ENCODE measurements at regions not wholly inside any gene's neighbourhood (a gene's known extent, or its start where the extent isn't known, plus 50 kb on each side); places are given as distances from the start of the nearest gene placed in this dataset.

DNA sequence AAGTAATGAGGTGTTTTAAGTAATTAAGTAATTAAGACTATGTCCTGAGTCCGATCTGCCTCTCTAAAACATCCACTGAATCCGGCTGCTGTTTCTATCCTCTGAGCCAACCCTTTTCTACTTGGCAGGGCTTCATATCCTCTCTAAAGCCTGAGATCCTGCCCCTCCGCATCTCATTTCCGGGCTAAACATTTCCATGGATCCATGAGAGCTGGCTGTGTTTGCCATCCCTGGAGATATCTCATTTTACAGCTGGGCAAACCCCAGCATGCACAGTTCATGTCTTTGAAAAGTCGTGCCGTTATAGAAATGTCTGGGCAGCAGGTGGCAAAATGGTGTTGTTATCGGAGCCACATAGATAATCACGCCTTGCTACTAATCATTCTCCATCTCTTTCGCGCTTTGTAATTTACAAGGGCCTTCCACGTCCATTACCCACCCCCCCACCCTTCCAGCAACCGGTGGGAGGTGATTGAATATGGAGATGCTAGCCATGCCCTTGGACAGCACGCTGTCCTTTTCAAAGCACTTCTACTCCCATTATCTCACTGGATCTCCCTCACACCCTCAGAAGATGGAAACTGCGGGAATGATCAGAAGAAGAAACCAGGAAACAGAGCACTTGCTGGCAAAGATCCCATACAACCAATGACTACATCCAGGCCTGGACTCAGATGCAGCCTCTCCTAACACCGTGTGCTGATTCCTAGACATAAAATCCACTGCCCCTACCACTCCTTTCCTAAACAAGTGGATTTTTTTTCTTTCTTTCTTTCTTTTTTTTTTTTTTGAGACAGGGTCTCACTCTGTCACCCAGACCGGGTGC is 1189.2 kb downstream of the TYW1 start (continued):
- TF ChIP-seq TAF1 (IDR thresholded peaks at IDR 0.05; ENCODE audit: low read depth, low read length) (no peak), HDAC6 (IDR thresholded peaks at IDR 0.05; ENCODE audit: low read depth, low read length) (no peak)
- TF ChIP-seq, protein P1, sequence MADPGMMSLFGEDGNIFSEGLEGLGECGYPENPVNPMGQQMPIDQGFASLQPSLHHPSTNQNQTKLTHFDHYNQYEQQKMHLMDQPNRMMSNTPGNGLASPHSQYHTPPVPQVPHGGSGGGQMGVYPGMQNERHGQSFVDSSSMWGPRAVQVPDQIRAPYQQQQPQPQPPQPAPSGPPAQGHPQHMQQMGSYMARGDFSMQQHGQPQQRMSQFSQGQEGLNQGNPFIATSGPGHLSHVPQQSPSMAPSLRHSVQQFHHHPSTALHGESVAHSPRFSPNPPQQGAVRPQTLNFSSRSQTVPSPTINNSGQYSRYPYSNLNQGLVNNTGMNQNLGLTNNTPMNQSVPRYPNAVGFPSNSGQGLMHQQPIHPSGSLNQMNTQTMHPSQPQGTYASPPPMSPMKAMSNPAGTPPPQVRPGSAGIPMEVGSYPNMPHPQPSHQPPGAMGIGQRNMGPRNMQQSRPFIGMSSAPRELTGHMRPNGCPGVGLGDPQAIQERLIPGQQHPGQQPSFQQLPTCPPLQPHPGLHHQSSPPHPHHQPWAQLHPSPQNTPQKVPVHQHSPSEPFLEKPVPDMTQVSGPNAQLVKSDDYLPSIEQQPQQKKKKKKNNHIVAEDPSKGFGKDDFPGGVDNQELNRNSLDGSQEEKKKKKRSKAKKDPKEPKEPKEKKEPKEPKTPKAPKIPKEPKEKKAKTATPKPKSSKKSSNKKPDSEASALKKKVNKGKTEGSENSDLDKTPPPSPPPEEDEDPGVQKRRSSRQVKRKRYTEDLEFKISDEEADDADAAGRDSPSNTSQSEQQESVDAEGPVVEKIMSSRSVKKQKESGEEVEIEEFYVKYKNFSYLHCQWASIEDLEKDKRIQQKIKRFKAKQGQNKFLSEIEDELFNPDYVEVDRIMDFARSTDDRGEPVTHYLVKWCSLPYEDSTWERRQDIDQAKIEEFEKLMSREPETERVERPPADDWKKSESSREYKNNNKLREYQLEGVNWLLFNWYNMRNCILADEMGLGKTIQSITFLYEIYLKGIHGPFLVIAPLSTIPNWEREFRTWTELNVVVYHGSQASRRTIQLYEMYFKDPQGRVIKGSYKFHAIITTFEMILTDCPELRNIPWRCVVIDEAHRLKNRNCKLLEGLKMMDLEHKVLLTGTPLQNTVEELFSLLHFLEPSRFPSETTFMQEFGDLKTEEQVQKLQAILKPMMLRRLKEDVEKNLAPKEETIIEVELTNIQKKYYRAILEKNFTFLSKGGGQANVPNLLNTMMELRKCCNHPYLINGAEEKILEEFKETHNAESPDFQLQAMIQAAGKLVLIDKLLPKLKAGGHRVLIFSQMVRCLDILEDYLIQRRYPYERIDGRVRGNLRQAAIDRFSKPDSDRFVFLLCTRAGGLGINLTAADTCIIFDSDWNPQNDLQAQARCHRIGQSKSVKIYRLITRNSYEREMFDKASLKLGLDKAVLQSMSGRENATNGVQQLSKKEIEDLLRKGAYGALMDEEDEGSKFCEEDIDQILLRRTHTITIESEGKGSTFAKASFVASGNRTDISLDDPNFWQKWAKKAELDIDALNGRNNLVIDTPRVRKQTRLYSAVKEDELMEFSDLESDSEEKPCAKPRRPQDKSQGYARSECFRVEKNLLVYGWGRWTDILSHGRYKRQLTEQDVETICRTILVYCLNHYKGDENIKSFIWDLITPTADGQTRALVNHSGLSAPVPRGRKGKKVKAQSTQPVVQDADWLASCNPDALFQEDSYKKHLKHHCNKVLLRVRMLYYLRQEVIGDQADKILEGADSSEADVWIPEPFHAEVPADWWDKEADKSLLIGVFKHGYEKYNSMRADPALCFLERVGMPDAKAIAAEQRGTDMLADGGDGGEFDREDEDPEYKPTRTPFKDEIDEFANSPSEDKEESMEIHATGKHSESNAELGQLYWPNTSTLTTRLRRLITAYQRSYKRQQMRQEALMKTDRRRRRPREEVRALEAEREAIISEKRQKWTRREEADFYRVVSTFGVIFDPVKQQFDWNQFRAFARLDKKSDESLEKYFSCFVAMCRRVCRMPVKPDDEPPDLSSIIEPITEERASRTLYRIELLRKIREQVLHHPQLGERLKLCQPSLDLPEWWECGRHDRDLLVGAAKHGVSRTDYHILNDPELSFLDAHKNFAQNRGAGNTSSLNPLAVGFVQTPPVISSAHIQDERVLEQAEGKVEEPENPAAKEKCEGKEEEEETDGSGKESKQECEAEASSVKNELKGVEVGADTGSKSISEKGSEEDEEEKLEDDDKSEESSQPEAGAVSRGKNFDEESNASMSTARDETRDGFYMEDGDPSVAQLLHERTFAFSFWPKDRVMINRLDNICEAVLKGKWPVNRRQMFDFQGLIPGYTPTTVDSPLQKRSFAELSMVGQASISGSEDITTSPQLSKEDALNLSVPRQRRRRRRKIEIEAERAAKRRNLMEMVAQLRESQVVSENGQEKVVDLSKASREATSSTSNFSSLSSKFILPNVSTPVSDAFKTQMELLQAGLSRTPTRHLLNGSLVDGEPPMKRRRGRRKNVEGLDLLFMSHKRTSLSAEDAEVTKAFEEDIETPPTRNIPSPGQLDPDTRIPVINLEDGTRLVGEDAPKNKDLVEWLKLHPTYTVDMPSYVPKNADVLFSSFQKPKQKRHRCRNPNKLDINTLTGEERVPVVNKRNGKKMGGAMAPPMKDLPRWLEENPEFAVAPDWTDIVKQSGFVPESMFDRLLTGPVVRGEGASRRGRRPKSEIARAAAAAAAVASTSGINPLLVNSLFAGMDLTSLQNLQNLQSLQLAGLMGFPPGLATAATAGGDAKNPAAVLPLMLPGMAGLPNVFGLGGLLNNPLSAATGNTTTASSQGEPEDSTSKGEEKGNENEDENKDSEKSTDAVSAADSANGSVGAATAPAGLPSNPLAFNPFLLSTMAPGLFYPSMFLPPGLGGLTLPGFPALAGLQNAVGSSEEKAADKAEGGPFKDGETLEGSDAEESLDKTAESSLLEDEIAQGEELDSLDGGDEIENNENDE (IDR thresholded peaks at IDR 0.05; ENCODE audit: insufficient replicate concordance, low read length), result no peak
- TF ChIP-seq, protein P2, sequence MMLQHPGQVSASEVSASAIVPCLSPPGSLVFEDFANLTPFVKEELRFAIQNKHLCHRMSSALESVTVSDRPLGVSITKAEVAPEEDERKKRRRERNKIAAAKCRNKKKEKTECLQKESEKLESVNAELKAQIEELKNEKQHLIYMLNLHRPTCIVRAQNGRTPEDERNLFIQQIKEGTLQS (IDR thresholded peaks at IDR 0.05; ENCODE audit: insufficient read depth, low read depth, low read length), result no peak

All from H1 (cell line).